Right atrium auricular region (tissue), 2 donors: ENCODE measurements at regions not wholly inside any gene's neighbourhood (a gene's known extent, or its start where the extent isn't known, plus 50 kb on each side); places are given as distances from the start of the nearest gene placed in this dataset.
"Not testable (repeated sequence)": the region's sequence is repeated elsewhere in the genome, so short reads cannot be mapped to it uniquely, and the experiment has no call there.

ENCODE experiments used
- DNase-seq: peaks from one replicate; pipeline ENCODE4 v3.0.0-alpha.2; 2019; ENCODE audit warnings: low spot score
- H3K27ac ChIP-seq, 2 donors: fragments of 200-600 bp; sonication (generic); 1 replicate in 1 of 2; 2 replicates in 1 of 2; pipeline ENCODE4 v1.5.1; 2016 to 2019
- H3K27me3 ChIP-seq, 2 donors: fragments of 200-600 bp; sonication (generic); one replicate each; pipeline versions ENCODE4 v1.5.1 to v1.6.0; 2017 to 2019
- H3K36me3 ChIP-seq: fragments of 200-600 bp; sonication (generic); one replicate; pipeline ENCODE4 v1.5.1; 2016
- H3K4me1 ChIP-seq, 2 donors: fragments of 200-600 bp; sonication (generic); one replicate each; pipeline versions ENCODE4 v1.5.1 to v1.6.0; 2017 to 2019
- H3K4me3 ChIP-seq, 2 donors: fragments of 200-600 bp; sonication (generic); 1 replicate in 1 of 2; 2 replicates in 1 of 2; pipeline ENCODE4 v1.5.1; 2017 to 2019; ENCODE audit warnings: mild to moderate bottlenecking in 1 of 2, moderate library complexity in 1 of 2
- H3K9me3 ChIP-seq, 2 donors: fragments of 200-600 bp; sonication (generic); one replicate each; pipeline ENCODE4 v1.5.1; 2019
- TF ChIP-seq, protein P1 (sequence below), 2 donors: fragments of 200-600 bp; sonication (generic); IDR thresholded peaks; one replicate each; pipeline ENCODE4 v1.5.1; 2019; ENCODE audit warnings: antibody characterized with exemption in 2 of 2

GRCh38 chr4:159950707-159951106 lies 847.8 kb downstream of the RAPGEF2 start:
- no peaks in the 10 kb centered on the region for H3K4me1 ChIP-seq
- no peaks in the 10 kb centered on the region for H3K27me3 ChIP-seq
- H3K36me3 ChIP-seq, result no peaks in the 10 kb centered on the region
- no peak for DNase-seq
- no peak overlapping the region for H3K27ac ChIP-seq
- TF ChIP-seq, protein P1, sequence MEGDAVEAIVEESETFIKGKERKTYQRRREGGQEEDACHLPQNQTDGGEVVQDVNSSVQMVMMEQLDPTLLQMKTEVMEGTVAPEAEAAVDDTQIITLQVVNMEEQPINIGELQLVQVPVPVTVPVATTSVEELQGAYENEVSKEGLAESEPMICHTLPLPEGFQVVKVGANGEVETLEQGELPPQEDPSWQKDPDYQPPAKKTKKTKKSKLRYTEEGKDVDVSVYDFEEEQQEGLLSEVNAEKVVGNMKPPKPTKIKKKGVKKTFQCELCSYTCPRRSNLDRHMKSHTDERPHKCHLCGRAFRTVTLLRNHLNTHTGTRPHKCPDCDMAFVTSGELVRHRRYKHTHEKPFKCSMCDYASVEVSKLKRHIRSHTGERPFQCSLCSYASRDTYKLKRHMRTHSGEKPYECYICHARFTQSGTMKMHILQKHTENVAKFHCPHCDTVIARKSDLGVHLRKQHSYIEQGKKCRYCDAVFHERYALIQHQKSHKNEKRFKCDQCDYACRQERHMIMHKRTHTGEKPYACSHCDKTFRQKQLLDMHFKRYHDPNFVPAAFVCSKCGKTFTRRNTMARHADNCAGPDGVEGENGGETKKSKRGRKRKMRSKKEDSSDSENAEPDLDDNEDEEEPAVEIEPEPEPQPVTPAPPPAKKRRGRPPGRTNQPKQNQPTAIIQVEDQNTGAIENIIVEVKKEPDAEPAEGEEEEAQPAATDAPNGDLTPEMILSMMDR (IDR thresholded peaks at IDR 0.05), result no peak
- H3K9me3 ChIP-seq, result no peaks in the 10 kb centered on the region
- no peak overlapping the region for H3K4me3 ChIP-seq

DNA sequence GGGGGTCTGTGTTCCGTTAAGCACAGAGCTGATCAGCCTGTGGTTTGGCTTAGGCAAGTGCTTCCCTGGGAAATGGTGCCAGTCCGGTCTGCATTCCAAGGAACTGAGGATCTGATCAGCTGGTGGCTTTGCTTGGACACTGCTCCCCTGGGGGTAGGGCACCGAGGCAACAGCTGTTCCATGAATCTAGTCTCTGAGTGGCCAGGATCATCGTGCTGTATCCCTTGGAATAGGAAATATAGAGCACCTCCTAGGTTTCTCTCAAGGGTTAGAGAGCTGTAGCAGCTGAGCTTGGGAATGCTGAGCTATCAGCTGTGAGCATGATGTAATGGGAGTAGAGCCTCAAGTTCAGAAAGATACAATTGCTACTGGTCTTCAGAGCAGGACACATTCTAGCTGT lies 863.9 kb downstream of the RAPGEF2 start:
- TF ChIP-seq, protein P1 (IDR thresholded peaks at IDR 0.05), result no peak
- Histone ChIP-seq H3K27ac (no peak overlapping the region), H3K27me3 (no peaks in the 10 kb centered on the region), H3K36me3 (no peaks in the 10 kb centered on the region), H3K4me1 (no peaks in the 10 kb centered on the region), H3K4me3 (no peak overlapping the region), H3K9me3 (no peaks in the 10 kb centered on the region)
- DNase-seq, result no peak

DNA sequence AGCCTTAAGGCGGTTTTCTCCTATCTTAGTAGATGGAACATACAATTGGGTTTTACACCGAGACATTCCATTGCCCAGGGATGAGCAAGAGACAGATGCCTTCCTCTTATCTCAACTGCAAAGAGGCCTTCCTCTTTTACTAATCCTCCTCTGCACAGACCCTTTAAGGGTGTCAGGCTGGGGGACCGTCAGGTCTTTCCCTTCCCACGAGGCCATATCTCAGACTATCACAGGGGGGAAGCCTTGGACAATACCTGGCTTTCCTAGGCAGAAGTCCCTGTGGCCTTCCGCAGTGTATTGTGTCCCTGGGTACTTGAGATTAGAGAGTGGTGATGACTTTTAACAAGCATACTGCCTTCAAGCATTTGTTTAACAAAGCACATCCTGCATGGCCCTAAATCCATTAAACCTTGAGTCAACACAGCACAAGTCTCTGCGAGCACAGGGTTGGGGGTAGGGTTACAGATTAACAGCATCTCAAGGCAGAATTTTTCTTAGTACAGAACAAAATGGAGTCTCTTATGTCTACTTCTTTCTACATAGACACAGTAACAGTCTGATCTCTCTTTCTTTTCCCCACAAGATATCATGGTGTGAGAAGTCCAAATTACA lies 874.1 kb downstream of the RAPGEF2 start:
- not testable (repeated sequence) for H3K9me3 ChIP-seq, H3K27ac ChIP-seq, H3K27me3 ChIP-seq, H3K4me3 ChIP-seq, DNase-seq, H3K36me3 ChIP-seq, H3K4me1 ChIP-seq

GRCh38 chr4:159977907-159978617 lies 875.2 kb downstream of the RAPGEF2 start:
- Histone ChIP-seq H3K4me1 (no peaks in the 10 kb centered on the region), H3K27ac (no peak overlapping the region), H3K36me3 (no peaks in the 10 kb centered on the region), H3K4me3 (no peak overlapping the region), H3K27me3 (no peaks in the 10 kb centered on the region), H3K9me3 (no peaks in the 10 kb centered on the region)
- no peak for DNase-seq
- TF ChIP-seq, protein P1 (IDR thresholded peaks at IDR 0.05), result no peak

DNA sequence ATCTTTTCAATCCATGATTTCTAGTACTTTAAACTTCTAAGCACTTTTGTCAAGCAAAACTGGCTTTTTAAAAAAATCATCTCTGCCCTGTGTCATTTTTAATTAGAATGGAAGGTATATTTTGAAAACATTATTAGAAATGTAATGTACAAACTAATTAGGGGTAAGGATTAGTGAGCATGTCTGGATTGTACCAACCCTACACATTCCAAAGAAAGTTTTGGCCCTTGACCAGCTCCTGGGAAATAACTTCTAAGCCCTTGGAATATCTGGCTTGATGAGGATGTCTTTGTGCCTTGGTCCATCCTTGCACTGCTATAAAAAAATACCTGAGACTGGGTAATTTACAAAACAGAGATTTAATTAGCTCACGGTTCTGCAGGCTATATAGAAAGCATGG lies 876.5 kb downstream of the RAPGEF2 start:
- H3K27ac ChIP-seq, result no peak overlapping the region
- no peaks in the 10 kb centered on the region for H3K27me3 ChIP-seq
- TF ChIP-seq, protein P1 (IDR thresholded peaks at IDR 0.05), result no peak
- DNase-seq, result no peak
- no peaks in the 10 kb centered on the region for H3K4me1 ChIP-seq
- no peaks in the 10 kb centered on the region for H3K9me3 ChIP-seq
- H3K4me3 ChIP-seq, result no peak overlapping the region
- H3K36me3 ChIP-seq, result no peaks in the 10 kb centered on the region

DNA sequence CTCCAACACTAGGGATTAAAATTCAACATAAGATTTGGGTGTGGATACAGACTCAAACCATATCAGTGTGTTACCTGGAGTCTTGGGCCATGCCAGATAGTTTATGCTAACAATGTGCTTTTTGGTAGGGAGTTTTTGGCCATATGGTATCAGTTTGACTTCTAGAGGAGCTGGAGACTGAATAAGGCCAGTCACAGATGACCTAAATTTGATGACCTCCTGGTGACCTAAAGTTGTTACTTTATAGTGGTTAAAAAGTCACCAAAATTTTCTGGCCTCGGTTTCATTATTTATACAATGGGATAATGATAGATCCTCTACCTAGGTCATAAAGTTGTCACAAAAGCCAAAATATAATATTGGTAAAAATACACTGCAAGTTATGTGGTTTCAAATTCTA lies 877.1 kb downstream of the RAPGEF2 start:
- no peak for DNase-seq
- Histone ChIP-seq H3K4me3 (no peak overlapping the region), H3K27ac (no peak overlapping the region), H3K4me1 (no peaks in the 10 kb centered on the region), H3K36me3 (no peaks in the 10 kb centered on the region), H3K9me3 (no peaks in the 10 kb centered on the region), H3K27me3 (no peaks in the 10 kb centered on the region)
- TF ChIP-seq, protein P1 (IDR thresholded peaks at IDR 0.05), result no peak
